GM19452 (cell line): ENCODE measurements at regions not wholly inside any gene's neighbourhood (a gene's known extent, or its start where the extent isn't known, plus 50 kb on each side); places are given as distances from the start of the nearest gene placed in this dataset.

ENCODE experiments used
- ATAC-seq: cut with Tn5 transposase; IDR thresholded peaks from one replicate; pipeline ENCODE4 v1.9.1; 2021; ENCODE audit not compliant: unreplicated experiment

GRCh38 chr5:133696782-133697507 lies 84.6 kb upstream of the FSTL4 start:
- no peak for ATAC-seq

- no peak for ATAC-seq
Measured at GRCh38 chr5:133696006-133696584, 83.8 kb upstream of the FSTL4 start.

GRCh38 chr5:133694181-133694831 lies 82.0 kb upstream of the FSTL4 start:
- no peak for ATAC-seq

GRCh38 chr5:133691448-133691847 lies 79.1 kb upstream of the FSTL4 start:
- ATAC-seq: no peak

GRCh38 chr5:133690746-133691145 lies 78.4 kb upstream of the FSTL4 start:
- ATAC-seq: no peak

GRCh38 chr5:133688391-133688790 lies 76.0 kb upstream of the FSTL4 start:
- ATAC-seq: no peak

- no peak for ATAC-seq
Measured at GRCh38 chr5:133687212-133688061, 75.1 kb upstream of the FSTL4 start.

GRCh38 chr5:133686566-133686965 lies 74.2 kb upstream of the FSTL4 start:
- no peak for ATAC-seq

GRCh38 chr5:133685402-133686018 lies 73.2 kb upstream of the FSTL4 start:
- no peak for ATAC-seq

GRCh38 chr5:133683646-133684596 lies 71.6 kb upstream of the FSTL4 start:
- no peak for ATAC-seq

GRCh38 chr5:133682451-133682850 lies 70.1 kb upstream of the FSTL4 start:
- no peak for ATAC-seq

GRCh38 chr5:133681896-133682295 lies 69.6 kb upstream of the FSTL4 start:
- ATAC-seq: no peak

- ATAC-seq: no peak
Measured at GRCh38 chr5:133680830-133681565, 68.7 kb upstream of the FSTL4 start.

GRCh38 chr5:133679534-133679933 lies 67.2 kb upstream of the FSTL4 start:
- ATAC-seq: no peak

- ATAC-seq: no peak
Measured at GRCh38 chr5:133675376-133676154, 63.2 kb upstream of the FSTL4 start.

GRCh38 chr5:133670336-133670735 lies 58.0 kb upstream of the FSTL4 start:
- no peak for ATAC-seq

- ATAC-seq: no peak
Measured at GRCh38 chr5:133669472-133669871, 57.1 kb upstream of the FSTL4 start.

GRCh38 chr5:133668458-133668857 lies 56.1 kb upstream of the FSTL4 start:
- no peak for ATAC-seq
